RWPE1 (cell line): ENCODE measurements at regions not wholly inside any gene's neighbourhood (a gene's known extent, or its start where the extent isn't known, plus 50 kb on each side); places are given as distances from the start of the nearest gene placed in this dataset.
A peak's percentile ranks its signal among the peaks of the same experiment; 100 is the strongest.

Source experiments
- CTCF ChIA-PET: fragments of 350-600 bp; sonication (Branson Sonifier 250); formaldehyde crosslinking; extraction: SDS; loops from one replicate; lab custom pipeline; 2021; lab: Yijun Ruan, JAX
- POLR2A ChIA-PET: fragments of 400-600 bp; formaldehyde crosslinking; extraction: SDS; loops from one replicate; lab custom pipeline; 2020; ENCODE audit warnings: antibody characterized with exemption; ENCODE audit not compliant: low non-redundant PET; lab: Yijun Ruan, JAX
- DNase-seq: peaks from one replicate; pipeline ENCODE4 v3.0.0; 2012; ENCODE audit warnings: low spot score
- H3K27ac ChIP-seq: fragments of 450-650 bp; 2 replicates; pipeline ENCODE4 v1.5.1; 2017
- TF ChIP-seq, protein P1 (sequence below): fragments of 450-650 bp; conservative IDR thresholded peaks from 2 replicates; pipeline ENCODE4 v1.5.1; 2017; ENCODE audit warnings: low read depth, mild to moderate bottlenecking

DNA sequence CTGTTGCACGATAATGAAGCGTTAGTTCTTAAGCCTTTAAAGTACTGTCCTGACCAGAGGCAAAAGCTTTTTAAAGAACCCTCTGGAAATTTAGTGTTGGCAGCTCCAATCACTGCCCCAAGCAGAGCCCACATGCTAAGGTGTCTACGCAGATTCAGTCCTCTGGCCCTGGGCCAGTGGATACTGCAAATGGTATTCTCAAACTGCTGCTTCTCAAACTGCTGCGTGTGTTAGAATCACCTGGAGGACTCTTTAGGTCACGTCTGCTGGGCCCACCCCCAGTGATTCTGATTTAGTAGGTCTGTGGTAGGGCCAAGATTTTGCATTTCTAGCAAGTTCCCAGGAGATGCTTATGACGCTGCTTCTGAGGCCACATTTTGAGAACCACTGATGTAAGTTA lies 96.0 kb upstream of the CCDC28A start:
- no peak overlapping the region for H3K27ac ChIP-seq
- ChIA-PET CTCF (no interaction called here), POLR2A (no interaction called here)
- DNase-seq: no peak
- TF ChIP-seq, protein P1, sequence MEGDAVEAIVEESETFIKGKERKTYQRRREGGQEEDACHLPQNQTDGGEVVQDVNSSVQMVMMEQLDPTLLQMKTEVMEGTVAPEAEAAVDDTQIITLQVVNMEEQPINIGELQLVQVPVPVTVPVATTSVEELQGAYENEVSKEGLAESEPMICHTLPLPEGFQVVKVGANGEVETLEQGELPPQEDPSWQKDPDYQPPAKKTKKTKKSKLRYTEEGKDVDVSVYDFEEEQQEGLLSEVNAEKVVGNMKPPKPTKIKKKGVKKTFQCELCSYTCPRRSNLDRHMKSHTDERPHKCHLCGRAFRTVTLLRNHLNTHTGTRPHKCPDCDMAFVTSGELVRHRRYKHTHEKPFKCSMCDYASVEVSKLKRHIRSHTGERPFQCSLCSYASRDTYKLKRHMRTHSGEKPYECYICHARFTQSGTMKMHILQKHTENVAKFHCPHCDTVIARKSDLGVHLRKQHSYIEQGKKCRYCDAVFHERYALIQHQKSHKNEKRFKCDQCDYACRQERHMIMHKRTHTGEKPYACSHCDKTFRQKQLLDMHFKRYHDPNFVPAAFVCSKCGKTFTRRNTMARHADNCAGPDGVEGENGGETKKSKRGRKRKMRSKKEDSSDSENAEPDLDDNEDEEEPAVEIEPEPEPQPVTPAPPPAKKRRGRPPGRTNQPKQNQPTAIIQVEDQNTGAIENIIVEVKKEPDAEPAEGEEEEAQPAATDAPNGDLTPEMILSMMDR: no peak

- DNase-seq: no peak
- ChIA-PET CTCF (no interaction called here), POLR2A (no interaction called here)
- TF ChIP-seq, protein P1: no peak
- no peak overlapping the region for H3K27ac ChIP-seq
Measured at GRCh38 chr6:138678168-138678567, 95.4 kb upstream of the CCDC28A start.

GRCh38 chr6:138680085-138680484 lies 93.5 kb upstream of the CCDC28A start:
- ChIA-PET CTCF (interaction anchor here (0.6 to 1.0 kb wide), 2 partner anchors 13 to 25 kb away, joined by 3 to 5 read pairs; no protein-coding TSS in a partner anchor), POLR2A (no interaction called here)
- TF ChIP-seq, protein P1: no peak
- no peak overlapping the region for H3K27ac ChIP-seq
- no peak for DNase-seq

GRCh38 chr6:138681627-138682026 lies 91.9 kb upstream of the CCDC28A start:
- ChIA-PET POLR2A (no interaction called here), CTCF (interaction anchor here (0.6 kb wide), 2 partner anchors 237 to 288 kb away, joined by 4 to 7 read pairs; no protein-coding TSS in a partner anchor)
- TF ChIP-seq, protein P1: no peak
- H3K27ac ChIP-seq: no peak overlapping the region
- no peak for DNase-seq

DNA sequence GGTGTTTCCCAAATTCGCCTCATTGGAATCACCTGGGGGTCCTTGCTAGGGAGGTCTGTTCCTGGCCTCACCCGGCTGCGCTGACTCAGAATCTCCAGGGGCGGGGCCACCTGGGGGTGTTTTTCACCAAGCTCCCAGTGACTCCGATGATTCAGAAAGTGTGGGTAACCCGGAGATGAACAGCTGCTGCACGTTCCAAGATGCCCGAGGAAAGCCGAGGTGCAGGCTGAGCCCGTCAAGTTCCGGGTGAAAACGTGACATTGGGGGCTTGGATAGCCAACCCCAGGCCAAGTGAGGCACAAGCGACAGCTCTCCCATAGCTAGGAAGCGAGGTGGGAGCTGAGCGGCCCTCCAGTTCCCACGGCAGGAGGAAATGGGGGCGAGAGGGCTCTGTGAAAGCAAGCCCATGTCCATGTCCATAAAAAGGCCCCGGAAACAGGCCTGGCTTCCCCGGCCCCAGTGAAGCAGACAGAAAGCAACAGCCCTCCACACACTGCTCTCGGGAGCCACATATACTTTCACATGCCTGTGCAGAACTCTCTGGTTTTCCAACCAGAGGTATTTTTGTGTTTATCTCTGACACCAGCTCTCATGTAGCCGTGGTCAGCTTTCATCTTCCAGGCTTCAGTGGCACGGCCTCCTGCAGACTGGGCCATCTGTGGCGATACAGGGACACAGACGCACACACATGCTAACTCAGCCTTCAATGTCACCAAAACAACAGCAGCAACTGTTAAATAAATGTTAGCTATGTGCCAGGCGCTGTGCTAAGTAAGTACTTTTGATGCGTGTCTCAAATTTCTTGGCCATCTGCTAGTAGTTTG lies 90.7 kb upstream of the CCDC28A start:
- CTCF ChIA-PET: no interaction called here
- TF ChIP-seq, protein P1: no peak
- peak overlapping the region; percentile 87 for H3K27ac ChIP-seq
- POLR2A ChIA-PET: interaction anchor here (1.0 kb wide), 1 partner anchor 10 kb away, joined by 3 read pairs; no protein-coding TSS in a partner anchor
- DNase-seq: peak; percentile 93

GRCh38 chr6:138685257-138685656 lies 88.3 kb upstream of the CCDC28A start:
- TF ChIP-seq, protein P1: no peak
- H3K27ac ChIP-seq: no peak overlapping the region
- DNase-seq: peak; percentile 38
- POLR2A ChIA-PET: no interaction called here
- CTCF ChIA-PET: interaction anchor here (1.2 kb wide), 1 partner anchor 10 kb away, joined by 3 read pairs; no protein-coding TSS in a partner anchor
